Stimulated activated naive CD8-positive, alpha-beta T cell treated with anti-CD3 and anti-CD28 coated beads, Interleukin-15, Interleukin-2, amounts not matched to agents 100 U/mL and 50 U/mL, for 24 hours (primary cell): ENCODE measurements at regions not wholly inside any gene's neighbourhood (a gene's known extent, or its start where the extent isn't known, plus 50 kb on each side); places are given as distances from the start of the nearest gene placed in this dataset.

Experiments used
- ATAC-seq: fragments of 150-1000 bp; cut with Tn5 transposase; one replicate; pipeline ENCODE4 v1.10.0; 2021
- DNase-seq: peaks from one replicate; pipeline ENCODE4 v3.0.0; 2021

DNA sequence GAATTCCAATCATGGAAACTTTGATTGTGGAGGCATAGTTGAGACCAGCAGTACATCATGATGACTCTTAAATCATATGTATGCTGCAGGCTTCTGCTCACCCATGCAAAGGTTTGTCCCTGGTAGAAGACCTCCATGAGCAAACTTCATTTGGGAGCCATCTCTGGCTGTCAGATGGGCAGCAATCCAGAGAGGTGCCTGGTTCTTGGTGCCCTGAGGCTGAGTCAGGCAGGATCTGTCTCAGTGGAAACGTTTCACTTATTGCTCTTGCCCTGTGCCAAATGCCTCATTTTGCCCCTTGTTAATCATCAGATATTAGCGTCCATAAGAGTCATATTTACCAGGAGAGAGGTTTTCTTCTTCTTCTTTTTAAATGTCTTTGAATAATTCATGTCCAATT lies 151.5 kb upstream of the CELF4 start:
- ATAC-seq: no peak
- no peak for DNase-seq

DNA sequence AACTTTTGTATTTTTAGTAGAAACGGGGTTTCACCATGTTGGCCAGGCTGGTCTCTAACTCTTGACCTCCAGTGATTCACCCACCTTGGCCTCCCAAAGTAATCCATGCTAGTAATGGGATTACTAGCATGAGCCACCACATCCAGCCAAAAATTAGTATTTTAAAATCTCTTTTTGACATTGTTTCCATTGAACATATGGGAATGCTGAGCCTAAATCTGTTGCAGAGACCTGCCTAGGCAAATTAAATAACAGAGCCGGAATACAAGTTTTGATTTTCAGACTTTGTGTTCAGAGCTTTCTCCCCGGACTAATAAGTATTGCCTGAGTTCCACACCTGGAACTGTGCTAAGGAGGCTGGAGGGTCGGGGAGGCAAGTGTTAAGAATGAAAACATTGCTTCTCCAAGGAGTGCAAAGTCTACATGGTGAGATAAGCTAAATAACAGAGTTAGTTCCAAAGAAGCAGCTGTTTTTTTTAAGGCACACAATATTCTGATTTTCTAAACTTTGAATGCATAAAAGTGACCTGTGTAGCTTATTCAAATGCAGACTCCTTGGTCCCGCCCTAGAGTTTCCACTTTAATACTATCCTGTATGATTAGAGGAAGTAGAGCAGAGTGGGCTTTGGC lies 150.6 kb upstream of the CELF4 start:
- ATAC-seq (no peak), DNase-seq (no peak)

- DNase-seq (no peak), ATAC-seq (no peak)
Measured at GRCh38 chr18:37714691-37715090, 149.1 kb upstream of the CELF4 start.

DNA sequence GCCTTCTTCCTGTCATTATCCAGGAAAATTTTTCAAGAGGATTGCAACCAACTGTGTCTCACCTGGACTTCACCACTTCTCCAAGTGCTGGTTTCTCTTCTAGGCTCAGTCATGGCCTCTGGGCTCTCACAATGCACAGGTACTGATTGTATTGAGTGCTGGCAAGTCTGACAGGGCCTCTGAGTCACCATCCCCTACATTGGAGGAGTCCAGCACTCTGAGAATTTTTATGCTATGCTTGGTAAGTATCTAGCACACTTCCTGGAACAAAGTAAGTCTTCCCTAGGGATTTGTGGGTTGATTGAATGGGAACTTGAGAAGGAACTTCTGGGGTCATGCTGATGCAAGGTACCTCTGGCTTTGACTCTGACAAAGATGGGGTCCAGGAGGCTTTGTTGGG lies 147.2 kb upstream of the CELF4 start:
- DNase-seq (no peak), ATAC-seq (no peak)

- DNase-seq (no peak), ATAC-seq (no peak)
Measured at GRCh38 chr18:37711766-37712505, 146.3 kb upstream of the CELF4 start.

DNA sequence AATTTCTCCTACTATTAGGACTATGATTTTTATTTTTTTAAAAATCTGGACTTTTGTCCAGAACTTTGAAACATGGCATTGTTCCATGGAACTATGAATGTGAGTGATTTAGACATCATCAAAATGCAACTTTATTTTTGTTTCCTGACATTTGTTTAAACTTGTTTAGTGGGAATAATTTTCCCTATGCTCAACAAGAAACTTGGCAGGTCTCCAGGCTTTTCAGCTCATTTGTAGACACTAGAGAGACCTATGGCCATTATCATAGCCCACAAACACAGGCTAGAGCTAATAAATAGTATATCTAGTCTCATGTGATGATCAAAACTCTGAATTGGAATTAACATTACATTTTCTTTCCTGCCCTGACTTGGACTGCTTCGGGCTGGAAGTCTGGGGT lies 145.1 kb upstream of the CELF4 start:
- ATAC-seq: no peak

DNA sequence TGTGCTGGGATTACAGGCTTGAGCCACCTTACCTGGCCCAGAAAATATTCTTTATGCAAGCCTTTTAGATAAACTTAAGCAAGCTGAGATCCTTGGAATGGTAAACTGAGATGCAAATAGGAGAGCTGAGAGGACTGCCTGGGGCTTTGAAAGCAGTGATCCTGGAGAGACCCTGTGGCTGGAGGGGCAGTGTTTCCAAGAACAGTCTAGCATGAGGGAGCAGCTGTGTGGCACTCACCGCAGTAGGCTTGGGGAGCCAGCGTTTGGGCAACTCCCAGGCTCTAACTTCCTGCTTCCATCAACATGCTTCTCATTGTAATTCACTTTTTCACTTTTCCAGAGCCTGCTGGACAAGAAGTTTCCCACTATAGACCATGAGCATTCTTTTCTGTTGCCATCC lies 144.1 kb upstream of the CELF4 start:
- ATAC-seq (no peak), DNase-seq (no peak)

More for the DNA sequence above, 145.1 kb upstream of the CELF4 start:
- DNase-seq: no peak

DNA sequence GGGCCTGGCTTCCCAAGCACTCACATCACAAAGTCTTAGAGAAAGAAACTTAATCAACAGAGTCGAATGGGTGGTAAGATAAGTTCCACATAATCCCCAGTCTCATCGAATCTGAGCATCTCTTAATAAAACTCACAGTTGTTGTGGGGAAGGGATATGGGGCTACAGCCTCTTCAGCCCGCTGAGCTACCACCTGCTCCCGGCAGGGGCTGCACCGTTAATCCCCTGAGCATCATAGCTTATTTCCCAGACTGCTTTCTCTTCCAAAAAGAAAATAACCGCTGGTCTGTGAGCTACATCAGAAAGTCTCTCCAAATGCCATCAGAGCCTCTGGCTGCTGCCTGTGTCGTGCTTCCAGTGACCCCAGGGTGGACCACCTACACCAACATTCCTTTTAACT lies 139.4 kb upstream of the CELF4 start:
- DNase-seq: no peak
- ATAC-seq: no peak

GRCh38 chr18:37702841-37703240 lies 137.2 kb upstream of the CELF4 start:
- no peak for DNase-seq

DNA sequence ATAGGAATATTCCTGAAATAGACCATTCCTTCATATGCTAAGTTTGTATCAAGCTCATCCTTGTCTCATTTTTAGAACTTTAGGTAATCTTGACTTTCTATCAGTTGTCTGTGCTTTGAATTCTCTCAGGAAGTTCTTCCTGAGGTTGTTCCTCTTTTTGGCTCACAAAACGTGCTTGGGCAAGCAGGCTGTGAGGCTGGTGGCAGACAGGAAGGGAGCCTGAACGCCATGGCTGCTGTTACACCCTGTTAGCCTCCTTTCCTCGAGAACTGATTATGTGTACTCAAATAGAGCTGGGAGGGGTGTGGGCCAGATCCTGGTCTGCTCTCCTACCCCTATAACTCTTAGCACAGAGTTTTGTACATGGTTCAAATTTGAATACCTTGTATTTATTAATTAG lies 136.4 kb upstream of the CELF4 start:
- DNase-seq (no peak), ATAC-seq (no peak)

More at GRCh38 chr18:37702841-37703240, 137.2 kb upstream of the CELF4 start:
- ATAC-seq: no peak

DNA sequence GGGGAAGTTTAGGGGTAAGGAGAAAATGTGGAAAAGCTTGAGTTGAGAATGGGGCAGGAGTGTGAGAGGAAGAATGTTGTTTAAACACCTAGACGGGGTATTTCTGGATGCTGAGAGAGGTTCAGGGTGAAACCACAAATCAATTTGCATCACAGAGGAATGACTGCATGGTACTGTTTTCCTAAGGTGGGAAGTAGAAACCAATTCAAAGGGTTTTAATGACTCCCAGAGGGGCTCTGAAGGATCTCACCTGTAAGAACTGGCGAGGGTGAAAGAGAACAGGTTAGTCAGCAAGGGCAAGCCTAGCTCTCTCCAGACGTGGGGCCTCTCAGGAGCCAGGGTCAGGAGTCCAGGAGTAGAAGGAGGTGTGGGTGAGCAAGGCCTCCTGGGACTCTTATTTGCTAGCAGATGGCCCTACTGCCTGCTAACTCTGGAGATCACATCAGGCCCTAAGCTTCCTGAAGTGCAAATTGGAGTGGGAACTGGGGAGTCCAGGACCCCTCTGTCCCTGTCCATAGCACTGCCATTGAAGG lies 133.0 kb upstream of the CELF4 start:
- ATAC-seq (no peak), DNase-seq (no peak)

- DNase-seq: no peak
- no peak for ATAC-seq
Measured at GRCh38 chr18:37694516-37694915, 128.9 kb upstream of the CELF4 start.

- DNase-seq (no peak), ATAC-seq (no peak)
Measured at GRCh38 chr18:37691162-37691561, 125.6 kb upstream of the CELF4 start.

GRCh38 chr18:37689841-37690240 lies 124.2 kb upstream of the CELF4 start:
- ATAC-seq: no peak
- no peak for DNase-seq

DNA sequence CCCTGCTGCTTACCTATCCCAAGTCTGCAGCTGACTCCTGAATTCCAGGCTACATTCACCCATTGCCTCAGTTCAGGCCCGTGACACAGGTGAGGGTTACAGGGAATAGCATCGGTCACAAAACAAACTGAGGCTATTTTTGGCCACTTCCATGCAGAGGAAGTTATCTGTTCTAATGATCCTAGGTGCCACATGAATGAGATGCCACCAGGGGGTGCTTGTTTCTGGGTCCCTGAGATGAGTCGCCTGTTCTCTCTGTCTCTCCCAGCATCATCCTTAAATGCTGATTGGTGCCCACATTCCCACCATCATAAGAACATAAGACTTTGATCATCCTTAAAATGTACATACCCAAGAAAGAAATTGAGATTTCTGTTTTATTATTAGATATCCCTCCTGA lies 119.0 kb upstream of the CELF4 start:
- no peak for DNase-seq
- ATAC-seq: no peak

DNA sequence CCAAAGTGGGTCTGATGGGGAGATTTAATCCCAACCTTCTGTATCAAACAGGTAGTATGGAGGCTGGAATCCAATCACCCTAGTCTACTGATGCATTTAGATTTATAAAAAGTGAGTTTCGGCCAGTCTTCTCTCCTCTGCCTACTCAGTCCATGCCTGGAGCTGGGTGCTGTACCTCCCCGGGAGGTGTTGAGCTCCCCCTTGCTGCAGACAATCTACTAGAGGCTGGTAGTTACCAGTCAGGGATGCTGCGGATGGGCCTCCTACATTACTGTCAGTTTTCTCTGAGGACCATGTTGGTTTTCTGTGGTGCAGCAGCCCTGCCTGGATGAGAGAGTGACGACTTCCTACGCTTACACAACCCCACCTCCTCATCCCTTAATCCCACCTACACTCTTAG lies 118.6 kb upstream of the CELF4 start:
- ATAC-seq: no peak

DNA sequence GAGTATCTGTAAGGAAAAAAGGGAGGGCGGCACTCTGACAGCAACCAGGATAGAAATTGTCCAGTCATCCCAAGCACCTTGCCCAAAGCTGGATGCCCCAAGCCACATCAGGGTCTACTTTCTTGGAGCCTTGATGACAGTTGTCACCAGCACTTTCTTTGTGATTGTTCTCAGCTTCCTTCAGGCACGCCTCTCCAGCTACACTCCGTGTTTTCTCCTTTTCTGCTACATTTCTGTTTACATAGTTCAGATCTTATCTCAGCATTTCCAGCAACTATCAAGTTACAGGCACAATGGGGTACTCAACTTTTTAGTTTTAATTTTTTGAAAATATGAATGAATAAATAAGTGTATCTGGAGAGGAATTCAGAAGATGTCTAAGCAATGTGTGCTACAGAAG lies 115.3 kb upstream of the CELF4 start:
- no peak for ATAC-seq

More for the DNA sequence above, 118.6 kb upstream of the CELF4 start:
- DNase-seq: no peak

GRCh38 chr18:37676276-37676675 lies 110.7 kb upstream of the CELF4 start:
- ATAC-seq (no peak), DNase-seq (no peak)

More for the DNA sequence above, 115.3 kb upstream of the CELF4 start:
- DNase-seq: no peak

DNA sequence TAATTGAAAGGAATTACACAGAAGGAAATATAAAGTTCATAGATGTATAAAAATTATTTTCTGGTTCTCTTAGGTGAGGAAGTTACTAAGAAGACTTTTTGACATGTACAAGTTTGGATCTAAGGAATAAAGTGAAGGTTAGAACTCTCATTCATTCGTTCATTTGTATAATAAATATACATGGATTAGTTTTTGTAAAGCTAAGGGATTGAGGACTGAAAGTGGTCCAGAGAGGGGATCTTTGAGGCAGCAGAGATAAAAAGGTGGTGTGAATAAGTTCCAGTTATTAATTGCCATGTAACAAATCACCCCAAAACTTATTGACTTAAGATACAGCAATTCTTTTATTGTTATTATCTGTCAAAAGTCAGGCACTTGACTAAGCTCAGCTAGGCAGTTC lies 110.1 kb upstream of the CELF4 start:
- no peak for ATAC-seq
- DNase-seq: no peak

DNA sequence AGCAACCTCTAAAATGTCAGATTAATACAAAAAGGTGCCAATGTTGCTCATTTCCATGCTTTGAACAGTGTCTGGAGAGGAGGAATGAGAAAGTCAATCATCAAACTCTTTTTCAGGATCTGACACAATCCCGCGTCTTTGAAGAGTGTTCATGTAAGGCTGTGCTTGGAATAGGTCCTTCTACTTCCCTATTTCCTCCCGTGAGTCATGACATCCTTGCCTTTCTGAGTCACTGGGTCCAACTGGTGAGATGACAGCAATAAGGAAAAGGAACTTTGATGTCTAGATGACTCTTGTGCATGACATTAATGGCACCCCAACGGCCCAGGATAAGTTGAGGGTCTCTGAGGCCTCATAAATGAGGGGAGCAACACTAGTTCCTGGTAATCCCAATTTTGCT lies 109.0 kb upstream of the CELF4 start:
- DNase-seq (no peak), ATAC-seq (no peak)

DNA sequence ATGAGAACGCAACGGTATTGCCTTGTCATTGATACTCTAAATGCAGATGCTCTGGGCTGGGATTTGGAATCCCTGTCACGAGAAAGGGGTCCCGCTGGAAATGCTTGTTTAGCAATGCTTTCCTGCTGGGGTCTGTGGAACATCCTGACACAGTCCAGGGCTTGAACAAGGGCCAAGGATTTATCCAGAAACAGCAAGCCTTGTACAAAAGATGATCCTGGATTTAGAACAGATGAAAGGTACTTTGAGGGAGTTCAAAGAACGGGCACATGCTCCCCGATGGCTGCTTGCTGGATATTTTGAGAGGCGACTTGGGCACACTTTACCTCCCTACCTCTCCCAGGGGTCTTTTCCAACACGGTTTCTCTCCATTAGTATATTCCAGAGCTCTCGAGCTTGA lies 108.1 kb upstream of the CELF4 start:
- ATAC-seq (no peak), DNase-seq (no peak)

GRCh38 chr18:37672932-37673595 lies 107.5 kb upstream of the CELF4 start:
- ATAC-seq (no peak), DNase-seq (no peak)

- ATAC-seq: no peak
- DNase-seq: no peak
Measured at GRCh38 chr18:37672001-37672400, 106.4 kb upstream of the CELF4 start.
